Mucosa of rectum (tissue), 2 donors: ENCODE measurements at regions not wholly inside any gene's neighbourhood (a gene's known extent, or its start where the extent isn't known, plus 50 kb on each side); places are given as distances from the start of the nearest gene placed in this dataset.

Experiments used
- H3K27ac ChIP-seq, 2 donors: one replicate each; pipeline ENCODE4 v1.7.0; 2013; ENCODE audit warnings: inconsistent platforms in 2 of 2, low read depth in 2 of 2, low read length in 2 of 2
- H3K27me3 ChIP-seq, 2 donors: one replicate each; pipeline ENCODE4 v1.7.0; 2013; ENCODE audit warnings: low read length in 2 of 2; ENCODE audit not compliant: control insufficient read depth in 2 of 2, insufficient read depth in 2 of 2
- H3K36me3 ChIP-seq, 2 donors: one replicate each; pipeline ENCODE4 v1.7.0; 2013; ENCODE audit warnings: low read length in 2 of 2; ENCODE audit not compliant: control insufficient read depth in 2 of 2, insufficient read depth in 2 of 2
- H3K4me1 ChIP-seq, 2 donors: one replicate each; pipeline ENCODE4 v1.7.0; 2013; ENCODE audit warnings: low read length in 2 of 2, mild to moderate bottlenecking in 1 of 2; ENCODE audit not compliant: control insufficient read depth in 2 of 2, insufficient read depth in 2 of 2
- H3K4me3 ChIP-seq, 2 donors: one replicate each; pipeline ENCODE4 v1.7.0; 2013; ENCODE audit warnings: low read length in 2 of 2
- H3K9ac ChIP-seq, 2 donors: one replicate each; pipeline ENCODE4 v1.7.0; 2013; ENCODE audit warnings: low read length in 2 of 2, low read depth in 1 of 2, mild to moderate bottlenecking in 1 of 2
- H3K9me3 ChIP-seq, 2 donors: one replicate each; pipeline ENCODE4 v1.7.0; 2013; ENCODE audit warnings: low read length in 2 of 2; ENCODE audit not compliant: control insufficient read depth in 2 of 2
- donor health status: healthy.
- donor health status: Normal muscosa, but diverticular disease.

GRCh38 chr9:81489046-81489445, 200.3 kb downstream of the TLE1 start:
- Histone ChIP-seq H3K4me3 (no peak overlapping the region), H3K36me3 (no peaks in the 10 kb centered on the region), H3K4me1 (no peaks in the 10 kb centered on the region), H3K9me3 (no peaks in the 10 kb centered on the region), H3K27me3 (no peaks in the 10 kb centered on the region), H3K27ac (no peak overlapping the region), H3K9ac (no peak overlapping the region)

GRCh38 chr9:81480828-81481604, 208.3 kb downstream of the TLE1 start:
- H3K4me1 ChIP-seq, result peaks cover 0 to 7% of the 10 kb centered on the region in 2 donors
- H3K36me3 ChIP-seq, result no peaks in the 10 kb centered on the region
- no peak overlapping the region for H3K27ac ChIP-seq
- no peaks in the 10 kb centered on the region for H3K27me3 ChIP-seq
- H3K9ac ChIP-seq, result no peak overlapping the region
- H3K4me3 ChIP-seq, result no peak overlapping the region
- no peaks in the 10 kb centered on the region for H3K9me3 ChIP-seq

DNA sequence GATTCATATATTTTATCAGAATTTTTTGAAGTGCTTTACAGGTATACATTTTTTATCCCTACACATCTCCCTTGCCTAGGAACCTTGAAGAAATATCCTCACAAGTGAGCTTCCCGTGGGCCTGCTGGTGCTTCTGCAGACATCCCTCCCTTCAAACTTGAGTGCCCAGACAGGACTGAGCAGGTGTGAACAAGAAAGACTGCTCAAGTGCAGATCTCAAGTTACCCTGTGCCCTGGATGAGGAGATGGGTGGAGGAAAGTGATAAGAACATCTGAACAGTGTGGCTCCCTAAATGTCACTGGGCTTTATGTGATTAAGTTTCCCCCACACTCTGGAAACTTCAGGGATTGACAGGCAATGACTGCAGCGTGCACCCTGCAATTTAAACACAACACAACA, 209.8 kb downstream of the TLE1 start:
- peaks cover 0 to 7% of the 10 kb centered on the region in 2 donors for H3K4me1 ChIP-seq
- no peaks in the 10 kb centered on the region for H3K27me3 ChIP-seq
- no peak overlapping the region for H3K9ac ChIP-seq
- H3K27ac ChIP-seq, result no peak overlapping the region
- no peaks in the 10 kb centered on the region for H3K36me3 ChIP-seq
- H3K4me3 ChIP-seq, result no peak overlapping the region
- no peaks in the 10 kb centered on the region for H3K9me3 ChIP-seq

DNA sequence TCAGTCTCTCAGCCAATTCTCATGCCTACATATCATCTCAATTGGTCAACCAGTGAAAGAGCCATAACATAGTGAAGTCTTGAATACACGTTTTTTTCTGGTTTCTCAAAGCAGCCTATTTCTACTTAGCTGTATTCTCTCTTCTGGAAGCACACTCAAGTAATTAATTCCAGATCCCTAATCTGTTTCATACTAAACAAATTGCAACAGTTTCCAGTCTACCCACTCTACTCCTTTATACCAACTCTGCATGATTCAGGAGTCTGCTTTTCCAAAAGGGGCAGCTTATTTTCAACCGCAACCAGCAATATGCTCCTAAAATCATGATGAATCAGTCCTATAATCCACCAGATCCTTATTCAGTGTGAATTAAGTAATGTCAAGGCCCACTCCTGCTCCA, 211.7 kb downstream of the TLE1 start:
- H3K27me3 ChIP-seq, result no peaks in the 10 kb centered on the region
- H3K4me3 ChIP-seq, result no peak overlapping the region
- no peak overlapping the region for H3K9ac ChIP-seq
- no peaks in the 10 kb centered on the region for H3K9me3 ChIP-seq
- peaks cover 0 to 7% of the 10 kb centered on the region in 2 donors for H3K4me1 ChIP-seq
- no peaks in the 10 kb centered on the region for H3K36me3 ChIP-seq
- no peak overlapping the region for H3K27ac ChIP-seq

DNA sequence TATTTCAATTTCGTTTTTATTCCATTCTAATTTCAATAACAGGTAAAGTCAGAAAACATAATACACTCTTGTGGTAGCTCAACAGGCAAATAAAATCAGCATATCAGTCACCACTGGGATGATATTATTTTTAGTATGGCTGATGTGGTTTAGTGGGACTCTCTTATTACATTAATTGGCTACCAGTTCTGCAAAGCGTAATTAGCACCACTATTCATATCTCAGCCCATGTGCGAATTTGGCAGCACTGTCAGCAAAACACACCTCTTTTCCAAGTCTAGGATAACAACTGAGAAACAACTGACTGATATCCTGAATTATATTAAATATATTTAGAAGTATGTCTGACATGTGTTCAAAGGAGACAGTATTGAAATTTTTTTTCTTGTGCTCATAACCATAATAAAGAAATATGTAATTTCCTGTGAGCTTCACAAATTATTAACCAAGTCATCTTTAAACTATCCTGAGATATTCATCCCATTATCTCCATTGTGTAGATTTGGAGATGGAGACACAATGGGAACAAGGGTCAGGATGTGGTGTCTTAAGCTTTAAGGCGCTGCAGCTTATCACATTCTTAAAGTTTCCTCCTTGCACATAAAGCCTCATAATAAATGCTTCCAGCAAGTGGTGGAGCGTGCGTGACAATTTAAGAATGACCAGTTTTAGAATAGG, 212.4 kb downstream of the TLE1 start:
- Histone ChIP-seq H3K36me3 (no peaks in the 10 kb centered on the region), H3K4me1 (peaks cover 0 to 7% of the 10 kb centered on the region in 2 donors), H3K4me3 (no peak overlapping the region), H3K27ac (no peak overlapping the region), H3K9ac (no peak overlapping the region), H3K9me3 (no peaks in the 10 kb centered on the region), H3K27me3 (no peaks in the 10 kb centered on the region)

DNA sequence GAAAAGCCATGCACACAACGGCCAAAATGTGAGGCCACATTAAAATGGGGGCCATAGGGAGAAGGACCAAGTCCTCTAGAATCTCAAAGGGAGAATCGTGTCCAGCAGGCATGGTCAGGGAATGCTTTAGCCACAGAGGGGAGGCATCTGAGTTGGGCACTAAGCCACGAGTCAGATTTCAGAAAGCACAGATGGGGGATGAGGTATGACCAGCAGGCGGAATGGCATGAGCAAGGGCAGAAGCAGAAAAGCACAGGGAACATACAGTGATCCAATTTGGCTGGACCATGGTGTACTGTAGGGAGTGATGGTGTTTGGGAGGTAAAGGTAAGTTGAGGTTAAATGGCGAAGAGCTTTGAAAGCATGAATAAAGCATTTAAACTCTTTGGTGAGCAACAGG, 214.6 kb downstream of the TLE1 start:
- Histone ChIP-seq H3K4me3 (no peak overlapping the region), H3K27me3 (no peaks in the 10 kb centered on the region), H3K27ac (no peak overlapping the region), H3K36me3 (no peaks in the 10 kb centered on the region), H3K9ac (no peak overlapping the region), H3K9me3 (no peaks in the 10 kb centered on the region), H3K4me1 (no peaks in the 10 kb centered on the region)

DNA sequence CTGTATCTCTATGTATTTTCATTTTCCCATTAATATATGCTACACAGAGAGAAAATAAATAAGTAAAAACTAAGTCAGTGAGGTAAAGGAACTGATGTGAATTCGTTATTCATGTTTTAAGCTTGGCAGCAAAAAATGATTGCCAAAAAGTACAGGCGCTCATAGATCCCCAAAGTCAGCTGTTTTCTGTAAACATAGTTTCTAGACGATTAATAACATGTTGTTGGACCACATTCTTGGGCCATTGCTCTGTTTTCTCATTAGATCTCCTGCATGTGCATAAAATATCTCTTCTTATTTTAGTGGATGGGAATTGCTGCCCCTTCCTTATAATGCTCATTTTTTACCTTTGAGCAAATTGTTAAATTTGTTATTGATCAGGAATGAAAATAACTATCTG, 215.2 kb downstream of the TLE1 start:
- no peak overlapping the region for H3K4me3 ChIP-seq
- no peaks in the 10 kb centered on the region for H3K27me3 ChIP-seq
- H3K9ac ChIP-seq, result no peak overlapping the region
- H3K27ac ChIP-seq, result no peak overlapping the region
- H3K9me3 ChIP-seq, result no peaks in the 10 kb centered on the region
- no peaks in the 10 kb centered on the region for H3K4me1 ChIP-seq
- no peaks in the 10 kb centered on the region for H3K36me3 ChIP-seq

DNA sequence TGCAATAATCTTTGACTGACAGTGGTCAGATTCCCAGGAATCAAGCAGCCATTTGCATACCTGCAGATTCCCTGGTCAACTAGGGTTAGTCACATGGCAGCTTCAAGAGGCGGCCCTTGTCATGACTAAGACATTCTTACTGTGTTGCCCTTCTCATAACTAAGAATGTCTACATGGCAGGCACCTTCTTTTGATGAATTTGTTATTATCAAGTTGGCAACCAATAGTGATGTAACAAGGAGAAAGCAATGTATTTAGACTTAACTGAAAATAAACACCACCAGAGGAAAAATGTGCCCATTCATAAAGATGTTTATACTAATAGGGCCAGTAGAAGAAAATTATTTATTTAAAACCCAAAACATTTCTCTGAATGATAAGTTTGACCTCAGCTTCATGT, 215.6 kb downstream of the TLE1 start:
- Histone ChIP-seq H3K9ac (no peak overlapping the region), H3K36me3 (no peaks in the 10 kb centered on the region), H3K9me3 (no peaks in the 10 kb centered on the region), H3K27me3 (no peaks in the 10 kb centered on the region), H3K4me3 (no peak overlapping the region), H3K4me1 (no peaks in the 10 kb centered on the region), H3K27ac (no peak overlapping the region)

DNA sequence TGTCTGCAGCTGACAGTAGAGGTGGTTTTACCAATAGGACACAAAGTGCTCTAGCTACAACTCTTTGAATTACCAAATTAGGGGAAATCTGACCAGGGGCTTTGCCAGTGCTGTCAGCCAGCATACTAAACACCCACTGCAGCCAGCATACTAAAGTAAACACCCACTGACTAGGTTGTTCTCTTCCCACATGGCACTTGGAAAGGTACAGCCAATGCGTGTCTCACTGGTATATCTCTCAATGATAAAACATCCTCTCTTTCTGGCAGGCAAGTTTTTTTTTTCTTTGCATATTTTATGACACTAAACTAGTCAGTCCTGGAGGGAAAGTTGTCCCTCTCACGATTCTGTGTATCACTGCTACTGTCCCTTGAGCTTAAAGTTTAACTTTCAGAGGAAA, 216.1 kb downstream of the TLE1 start:
- no peaks in the 10 kb centered on the region for H3K9me3 ChIP-seq
- no peak overlapping the region for H3K27ac ChIP-seq
- no peak overlapping the region for H3K4me3 ChIP-seq
- no peak overlapping the region for H3K9ac ChIP-seq
- no peaks in the 10 kb centered on the region for H3K36me3 ChIP-seq
- H3K27me3 ChIP-seq, result no peaks in the 10 kb centered on the region
- no peaks in the 10 kb centered on the region for H3K4me1 ChIP-seq

DNA sequence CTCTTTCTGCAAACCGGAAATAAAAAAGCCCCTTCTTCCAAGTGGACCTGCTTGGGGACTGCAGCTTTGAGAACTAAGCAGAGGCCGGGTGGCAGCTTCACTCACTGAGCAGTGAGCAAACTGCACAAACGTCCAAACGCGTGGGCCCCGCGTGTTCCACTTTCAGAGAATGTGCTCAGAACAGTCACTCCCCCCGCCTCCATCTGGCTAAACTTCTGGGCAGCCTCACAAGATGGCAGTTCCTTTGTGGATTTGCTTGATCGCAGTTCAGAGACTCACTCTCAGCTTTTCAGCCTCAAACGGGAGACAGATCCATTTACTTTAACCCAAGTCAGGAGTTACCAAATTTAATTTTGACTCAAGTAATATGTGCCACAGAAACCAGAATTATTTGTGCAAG, 216.6 kb downstream of the TLE1 start:
- Histone ChIP-seq H3K9ac (no peak overlapping the region), H3K4me1 (no peaks in the 10 kb centered on the region), H3K36me3 (no peaks in the 10 kb centered on the region), H3K27ac (no peak overlapping the region), H3K27me3 (no peaks in the 10 kb centered on the region), H3K4me3 (no peak overlapping the region), H3K9me3 (no peaks in the 10 kb centered on the region)
